ENCODE measurements at regions not wholly inside any gene's neighbourhood (a gene's known extent, or its start where the extent isn't known, plus 50 kb on each side); places are given as distances from the start of the nearest gene placed in this dataset.

DNA sequence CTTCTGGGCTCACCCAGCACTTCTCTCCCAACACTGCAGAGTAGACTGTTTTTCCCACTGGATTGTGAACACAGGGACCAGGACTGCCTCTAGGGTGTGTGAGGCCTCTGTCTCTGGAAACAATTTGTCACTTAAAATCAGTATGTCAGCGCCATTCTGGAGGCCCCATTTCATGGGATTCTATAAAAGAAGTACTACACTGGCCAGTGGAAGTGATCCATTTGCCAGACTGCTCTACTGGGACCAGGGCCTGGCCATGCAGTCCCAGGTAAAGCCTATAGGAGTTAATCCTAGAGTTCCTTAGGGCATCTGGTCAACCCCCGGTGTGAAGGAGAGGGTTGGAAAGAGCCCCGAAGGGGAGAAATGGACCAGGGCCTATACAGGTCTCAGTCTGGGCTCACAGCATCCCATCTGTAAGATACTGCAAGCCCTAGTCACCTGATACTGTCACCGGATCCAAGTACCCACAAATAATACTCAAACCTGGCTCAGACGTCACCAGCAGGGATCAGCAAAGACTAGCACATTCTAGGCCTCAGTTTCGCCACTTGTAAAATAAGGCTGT, 245.0 kb downstream of the FOXD2 start:
- TF ChIP-seq, protein P1, sequence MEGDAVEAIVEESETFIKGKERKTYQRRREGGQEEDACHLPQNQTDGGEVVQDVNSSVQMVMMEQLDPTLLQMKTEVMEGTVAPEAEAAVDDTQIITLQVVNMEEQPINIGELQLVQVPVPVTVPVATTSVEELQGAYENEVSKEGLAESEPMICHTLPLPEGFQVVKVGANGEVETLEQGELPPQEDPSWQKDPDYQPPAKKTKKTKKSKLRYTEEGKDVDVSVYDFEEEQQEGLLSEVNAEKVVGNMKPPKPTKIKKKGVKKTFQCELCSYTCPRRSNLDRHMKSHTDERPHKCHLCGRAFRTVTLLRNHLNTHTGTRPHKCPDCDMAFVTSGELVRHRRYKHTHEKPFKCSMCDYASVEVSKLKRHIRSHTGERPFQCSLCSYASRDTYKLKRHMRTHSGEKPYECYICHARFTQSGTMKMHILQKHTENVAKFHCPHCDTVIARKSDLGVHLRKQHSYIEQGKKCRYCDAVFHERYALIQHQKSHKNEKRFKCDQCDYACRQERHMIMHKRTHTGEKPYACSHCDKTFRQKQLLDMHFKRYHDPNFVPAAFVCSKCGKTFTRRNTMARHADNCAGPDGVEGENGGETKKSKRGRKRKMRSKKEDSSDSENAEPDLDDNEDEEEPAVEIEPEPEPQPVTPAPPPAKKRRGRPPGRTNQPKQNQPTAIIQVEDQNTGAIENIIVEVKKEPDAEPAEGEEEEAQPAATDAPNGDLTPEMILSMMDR (IDR thresholded peaks at IDR 0.05): no peak
- no peak for TF ChIP-seq POLR2A (IDR thresholded peaks at IDR 0.05)
